ENCODE measurements at regions not wholly inside any gene's neighbourhood (a gene's known extent, or its start where the extent isn't known, plus 50 kb on each side); places are given as distances from the start of the nearest gene placed in this dataset.

GRCh38 chr6:14676977-14677781, 559.6 kb downstream of the CD83 start:
- no peak for DNase-seq (ENCODE audit: low read depth in 2 of 3, low spot score in 2 of 3)

- no peak for DNase-seq (ENCODE audit: low read depth in 2 of 3, low spot score in 2 of 3)
Observed at GRCh38 chr6:14681699-14682487, 564.0 kb upstream of the JARID2 start.

- DNase-seq (ENCODE audit: low read depth in 2 of 3, low spot score in 2 of 3), result no peak
Observed at GRCh38 chr6:14682812-14683211, 563.1 kb upstream of the JARID2 start.

GRCh38 chr6:14689639-14690038, 556.2 kb upstream of the JARID2 start:
- DNase-seq (ENCODE audit: low read depth in 2 of 3, low spot score in 2 of 3), result no peak

- no peak for DNase-seq (ENCODE audit: low read depth in 2 of 3, low spot score in 2 of 3)
Observed at GRCh38 chr6:14690120-14691056, 555.5 kb upstream of the JARID2 start.

GRCh38 chr6:14692208-14692607, 553.7 kb upstream of the JARID2 start:
- DNase-seq (ENCODE audit: low read depth in 2 of 3, low spot score in 2 of 3), result no peak

- DNase-seq (ENCODE audit: low read depth in 2 of 3, low spot score in 2 of 3), result no peak
Observed at GRCh38 chr6:14693301-14694192, 552.3 kb upstream of the JARID2 start.

GRCh38 chr6:14694308-14694707, 551.6 kb upstream of the JARID2 start:
- DNase-seq (ENCODE audit: low read depth in 2 of 3, low spot score in 2 of 3), result no peak

- no peak for DNase-seq (ENCODE audit: low read depth in 2 of 3, low spot score in 2 of 3)
Observed at GRCh38 chr6:14695579-14695978, 550.3 kb upstream of the JARID2 start.

- DNase-seq (ENCODE audit: low read depth in 2 of 3, low spot score in 2 of 3), result no peak
Observed at GRCh38 chr6:14696367-14696766, 549.5 kb upstream of the JARID2 start.

- DNase-seq (ENCODE audit: low read depth in 2 of 3, low spot score in 2 of 3), result no peak
Observed at GRCh38 chr6:14697427-14697826, 548.4 kb upstream of the JARID2 start.

GRCh38 chr6:14699803-14700601, 545.9 kb upstream of the JARID2 start:
- DNase-seq (ENCODE audit: low read depth in 2 of 3, low spot score in 2 of 3), result no peak

- DNase-seq (ENCODE audit: low read depth in 2 of 3, low spot score in 2 of 3), result no peak
Observed at GRCh38 chr6:14701946-14702345, 543.9 kb upstream of the JARID2 start.

- DNase-seq (ENCODE audit: low read depth in 2 of 3, low spot score in 2 of 3), result no peak
Observed at GRCh38 chr6:14702678-14703077, 543.2 kb upstream of the JARID2 start.

GRCh38 chr6:14703586-14703985, 542.3 kb upstream of the JARID2 start:
- DNase-seq (ENCODE audit: low read depth in 2 of 3, low spot score in 2 of 3), result no peak

GRCh38 chr6:14704383-14705271, 541.2 kb upstream of the JARID2 start:
- DNase-seq (ENCODE audit: low read depth in 2 of 3, low spot score in 2 of 3), result no peak

- DNase-seq (ENCODE audit: low read depth in 2 of 3, low spot score in 2 of 3), result no peak
Observed at GRCh38 chr6:14705841-14706377, 540.0 kb upstream of the JARID2 start.

GRCh38 chr6:14706378-14706929, 539.4 kb upstream of the JARID2 start:
- peak; percentile 28 to 54 (median 51) for DNase-seq (ENCODE audit: low read depth in 2 of 3, low spot score in 2 of 3)
